ENCODE measurements at regions not wholly inside any gene's neighbourhood (a gene's known extent, or its start where the extent isn't known, plus 50 kb on each side); places are given as distances from the start of the nearest gene placed in this dataset.

DNA sequence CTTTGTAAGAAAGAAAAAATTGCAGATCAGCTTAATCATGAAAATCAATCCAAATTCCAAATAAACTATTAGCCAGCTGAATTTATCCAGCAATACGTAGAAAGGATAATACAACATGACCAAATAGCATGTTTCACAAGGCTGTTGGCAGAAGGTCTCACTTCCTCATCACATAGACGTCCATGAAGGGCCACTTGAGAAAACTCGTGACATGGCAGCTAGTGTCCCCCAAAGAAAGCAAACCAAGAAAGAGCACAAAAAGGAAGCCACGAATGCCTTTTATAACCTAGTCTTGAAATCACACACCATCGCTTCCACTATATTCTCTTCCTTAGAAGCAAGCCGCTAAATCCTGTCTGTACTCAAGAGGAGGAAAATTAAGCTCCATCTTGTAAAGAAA lies 105.6 kb upstream of the NRBF2 start:
- FAIRE-seq (peak; percentile 62), DNase-seq (ENCODE audit: insufficient read length, low spot score) (no peak)
- TF ChIP-seq POLR2A (IDR thresholded peaks at IDR 0.05; ENCODE audit: low read depth, low read length): no peak

DNA sequence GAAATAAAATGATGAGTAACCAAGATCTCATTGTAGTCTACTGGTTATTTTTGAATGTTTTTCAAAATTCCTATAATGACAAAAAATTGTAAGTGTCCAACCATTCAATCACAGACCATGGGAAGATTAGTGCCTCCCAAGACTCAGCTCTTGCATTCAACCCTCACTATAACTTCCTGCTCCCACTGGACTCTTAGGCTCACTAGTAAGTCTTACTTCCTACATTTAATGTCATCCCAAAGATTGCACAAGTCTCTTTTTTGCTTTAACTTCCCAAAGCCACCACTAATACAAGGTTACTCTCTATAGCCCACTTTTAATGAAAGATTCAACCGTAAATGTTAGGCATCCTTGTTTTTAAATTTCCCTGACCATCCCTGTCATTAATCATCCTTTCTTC lies 111.9 kb upstream of the NRBF2 start:
- no peak for DNase-seq (ENCODE audit: insufficient read length, low spot score)
- no peak for FAIRE-seq
- TF ChIP-seq POLR2A (IDR thresholded peaks at IDR 0.05; ENCODE audit: low read depth, low read length): no peak

DNA sequence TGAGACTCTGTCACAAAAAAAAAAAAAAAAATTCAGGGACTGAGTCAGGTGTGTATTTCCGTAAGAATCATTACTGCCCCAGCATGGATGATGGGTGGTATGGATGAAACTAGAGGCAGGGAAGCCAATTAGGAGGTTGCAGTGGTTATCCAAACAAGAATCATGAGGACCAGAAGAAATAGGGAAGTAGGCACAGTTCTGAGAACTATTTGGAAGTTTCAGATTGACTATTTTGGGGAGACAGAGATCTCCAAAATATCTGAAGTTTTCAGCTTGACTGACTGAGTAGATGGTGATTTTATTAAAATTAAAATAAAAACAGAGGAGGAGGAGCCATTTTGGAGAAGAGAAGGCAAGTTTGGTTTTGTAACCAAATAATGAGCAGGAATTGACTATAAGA lies 119.4 kb upstream of the NRBF2 start:
- DNase-seq (ENCODE audit: insufficient read length, low spot score) (no peak), FAIRE-seq (no peak)
- no peak for TF ChIP-seq POLR2A (IDR thresholded peaks at IDR 0.05; ENCODE audit: low read depth, low read length)

GRCh38 chr10:63012623-63013022 lies 120.5 kb upstream of the NRBF2 start:
- TF ChIP-seq POLR2A (IDR thresholded peaks at IDR 0.05; ENCODE audit: low read depth, low read length): no peak
- FAIRE-seq (no peak), DNase-seq (ENCODE audit: insufficient read length, low spot score) (no peak)

DNA sequence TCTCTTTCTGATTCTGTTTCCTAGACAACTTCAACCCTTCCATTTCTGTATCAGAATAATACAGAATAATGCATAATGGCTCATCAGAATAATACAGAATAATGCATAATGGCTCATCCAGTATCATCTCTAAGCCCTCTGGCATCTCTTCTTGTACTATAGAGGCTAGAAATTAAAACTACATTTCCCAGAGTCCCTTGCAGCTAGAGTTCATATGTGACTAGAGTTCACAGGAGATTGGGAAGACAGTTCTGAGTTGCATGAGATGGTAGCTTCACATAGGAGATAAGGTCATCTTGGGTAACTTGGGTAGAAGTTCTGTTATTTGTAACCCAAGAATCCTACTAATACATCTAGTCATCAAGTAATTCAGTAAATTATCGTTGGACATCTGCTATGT lies 122.9 kb upstream of the NRBF2 start:
- FAIRE-seq: no peak
- DNase-seq (ENCODE audit: insufficient read length, low spot score): no peak
- no peak for TF ChIP-seq POLR2A (IDR thresholded peaks at IDR 0.05; ENCODE audit: low read depth, low read length)

GRCh38 chr10:63008491-63008890 lies 124.6 kb upstream of the NRBF2 start:
- FAIRE-seq: no peak
- no peak for TF ChIP-seq POLR2A (IDR thresholded peaks at IDR 0.05; ENCODE audit: low read depth, low read length)
- no peak for DNase-seq (ENCODE audit: insufficient read length, low spot score)

GRCh38 chr10:63007112-63007511 lies 126.0 kb upstream of the NRBF2 start:
- TF ChIP-seq POLR2A (IDR thresholded peaks at IDR 0.05; ENCODE audit: low read depth, low read length): no peak
- FAIRE-seq: no peak
- no peak for DNase-seq (ENCODE audit: insufficient read length, low spot score)

- no peak for DNase-seq (ENCODE audit: insufficient read length, low spot score)
- no peak for TF ChIP-seq POLR2A (IDR thresholded peaks at IDR 0.05; ENCODE audit: low read depth, low read length)
- FAIRE-seq: peak; percentile 78
These were observed 127.9 kb upstream of the NRBF2 start for GRCh38 chr10:63005246-63005645.

DNA sequence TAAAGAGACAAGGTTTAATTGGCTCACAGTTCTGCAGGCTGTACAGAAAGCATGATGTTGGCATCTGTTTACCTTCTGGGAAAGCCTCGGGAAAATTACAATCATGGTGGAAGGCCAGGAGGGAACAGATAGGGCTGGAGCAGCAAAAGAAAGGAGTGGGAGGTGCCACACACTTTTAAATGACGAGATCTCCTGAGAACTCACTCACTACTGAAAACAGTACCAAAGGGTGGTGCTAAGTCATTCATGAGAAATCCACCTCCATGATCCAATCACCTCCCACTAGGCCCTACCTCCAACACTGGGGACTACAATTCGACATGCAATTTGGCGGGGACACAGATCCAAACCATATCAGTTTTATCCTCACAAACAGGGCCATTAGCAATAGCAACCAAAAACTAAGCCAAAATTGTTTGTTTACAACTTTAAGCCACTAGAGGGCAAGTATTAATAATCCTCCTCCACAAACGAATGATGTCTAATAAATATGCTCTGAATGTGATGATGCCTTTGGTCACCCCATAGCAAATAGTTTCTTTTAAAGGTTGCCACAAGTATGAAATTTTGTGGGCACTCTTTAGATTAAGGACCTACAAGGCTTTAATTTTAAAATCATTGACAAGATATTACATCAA lies 129.2 kb upstream of the NRBF2 start:
- no peak for DNase-seq (ENCODE audit: insufficient read length, low spot score)
- TF ChIP-seq POLR2A (IDR thresholded peaks at IDR 0.05; ENCODE audit: low read depth, low read length): no peak
- peak; percentile 11 for FAIRE-seq

GRCh38 chr10:62996925-62997324 lies 136.2 kb upstream of the NRBF2 start:
- no peak for TF ChIP-seq POLR2A (IDR thresholded peaks at IDR 0.05; ENCODE audit: low read depth, low read length)

DNA sequence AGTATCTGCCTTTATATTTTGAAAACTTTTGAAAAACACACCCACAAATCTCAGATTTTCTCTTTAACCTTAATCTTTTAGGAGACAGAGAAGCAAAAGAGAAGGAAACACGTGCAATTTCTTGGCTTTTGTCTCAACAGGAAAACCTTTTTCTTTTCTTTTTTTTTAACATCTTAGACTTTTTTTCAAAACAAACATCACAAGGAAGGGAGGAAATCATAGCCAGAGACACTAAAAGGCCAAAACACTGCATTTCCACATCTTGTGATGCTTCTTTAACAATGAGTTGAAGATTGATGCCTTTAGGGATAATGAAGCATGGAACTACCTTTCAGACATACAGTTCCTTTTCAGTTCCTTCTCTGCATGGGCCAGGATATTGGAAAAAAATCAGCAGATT lies 136.6 kb upstream of the NRBF2 start:
- no peak for DNase-seq (ENCODE audit: insufficient read length, low spot score)
- FAIRE-seq: peak; percentile 64
- TF ChIP-seq POLR2A (IDR thresholded peaks at IDR 0.05; ENCODE audit: low read depth, low read length): no peak

More at GRCh38 chr10:62996925-62997324, 136.2 kb upstream of the NRBF2 start:
- no peak for DNase-seq (ENCODE audit: insufficient read length, low spot score)
- FAIRE-seq: no peak

DNA sequence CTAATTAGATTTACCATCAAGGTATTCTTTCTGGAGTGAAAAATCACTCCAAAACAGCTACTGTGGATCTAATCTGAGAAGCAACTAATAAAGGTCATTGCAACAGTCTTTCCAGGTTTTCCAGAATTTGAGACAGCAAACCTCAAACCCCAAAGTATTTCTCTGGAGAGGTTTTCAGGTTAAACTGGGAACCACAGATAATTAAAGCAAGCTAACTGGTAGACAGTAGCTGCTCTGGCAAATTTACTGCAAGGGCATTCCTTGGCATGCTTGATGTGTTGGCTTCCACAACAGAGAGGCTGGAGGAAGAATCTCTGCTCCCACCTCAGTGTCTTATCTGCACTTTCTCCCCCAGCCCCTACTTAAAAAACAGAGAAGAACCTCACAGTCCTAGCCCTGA lies 140.0 kb upstream of the NRBF2 start:
- TF ChIP-seq POLR2A (IDR thresholded peaks at IDR 0.05; ENCODE audit: low read depth, low read length): no peak
- DNase-seq (ENCODE audit: insufficient read length, low spot score): no peak
- FAIRE-seq: no peak

- no peak for TF ChIP-seq POLR2A (IDR thresholded peaks at IDR 0.05; ENCODE audit: low read depth, low read length)
- FAIRE-seq (peak; percentile 91), DNase-seq (ENCODE audit: insufficient read length, low spot score) (no peak)
These were observed 140.9 kb upstream of the NRBF2 start for GRCh38 chr10:62992145-62992721.

- no peak for TF ChIP-seq POLR2A (IDR thresholded peaks at IDR 0.05; ENCODE audit: low read depth, low read length)
- no peak for DNase-seq (ENCODE audit: insufficient read length, low spot score)
- FAIRE-seq: no peak
These were observed 143.0 kb upstream of the NRBF2 start for GRCh38 chr10:62990126-62990525.

- TF ChIP-seq POLR2A (IDR thresholded peaks at IDR 0.05; ENCODE audit: low read depth, low read length): no peak
- no peak for FAIRE-seq
- no peak for DNase-seq (ENCODE audit: insufficient read length, low spot score)
These were observed 147.1 kb upstream of the NRBF2 start for GRCh38 chr10:62985807-62986600.

Measured in H54 (cell line).